HG02885 (cell line): ENCODE measurements at regions not wholly inside any gene's neighbourhood (a gene's known extent, or its start where the extent isn't known, plus 50 kb on each side); places are given as distances from the start of the nearest gene placed in this dataset.

ENCODE experiments used
- ATAC-seq: cut with Tn5 transposase; IDR thresholded peaks from one replicate; pipeline ENCODE4 v1.9.1; 2021; ENCODE audit warnings: mild to moderate bottlenecking; ENCODE audit not compliant: unreplicated experiment, poor library complexity

GRCh38 chr4:42750856-42751255, 94.0 kb upstream of the ATP8A1 start:
- ATAC-seq, result no peak

GRCh38 chr4:42750091-42750490, 93.2 kb upstream of the ATP8A1 start:
- ATAC-seq, result peak; percentile 83

DNA sequence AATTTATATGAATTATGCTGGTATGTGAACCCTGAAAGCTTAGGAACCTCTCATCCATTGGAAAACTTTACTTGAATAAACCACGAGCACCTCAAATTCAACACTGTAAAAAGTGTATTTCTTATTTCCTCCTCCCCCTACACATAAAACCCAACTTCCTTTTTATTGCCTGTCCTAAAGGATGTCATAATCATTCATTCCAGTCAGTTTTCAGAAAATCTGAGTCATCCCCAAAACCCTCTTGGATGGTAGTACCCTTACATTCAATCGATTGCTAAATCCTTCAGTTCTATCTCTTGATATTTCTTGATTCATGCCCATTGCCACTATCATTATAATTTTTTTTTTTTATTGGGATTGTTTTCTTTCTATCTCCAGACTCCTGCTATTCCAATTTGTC, 91.1 kb upstream of the ATP8A1 start:
- no peak for ATAC-seq

DNA sequence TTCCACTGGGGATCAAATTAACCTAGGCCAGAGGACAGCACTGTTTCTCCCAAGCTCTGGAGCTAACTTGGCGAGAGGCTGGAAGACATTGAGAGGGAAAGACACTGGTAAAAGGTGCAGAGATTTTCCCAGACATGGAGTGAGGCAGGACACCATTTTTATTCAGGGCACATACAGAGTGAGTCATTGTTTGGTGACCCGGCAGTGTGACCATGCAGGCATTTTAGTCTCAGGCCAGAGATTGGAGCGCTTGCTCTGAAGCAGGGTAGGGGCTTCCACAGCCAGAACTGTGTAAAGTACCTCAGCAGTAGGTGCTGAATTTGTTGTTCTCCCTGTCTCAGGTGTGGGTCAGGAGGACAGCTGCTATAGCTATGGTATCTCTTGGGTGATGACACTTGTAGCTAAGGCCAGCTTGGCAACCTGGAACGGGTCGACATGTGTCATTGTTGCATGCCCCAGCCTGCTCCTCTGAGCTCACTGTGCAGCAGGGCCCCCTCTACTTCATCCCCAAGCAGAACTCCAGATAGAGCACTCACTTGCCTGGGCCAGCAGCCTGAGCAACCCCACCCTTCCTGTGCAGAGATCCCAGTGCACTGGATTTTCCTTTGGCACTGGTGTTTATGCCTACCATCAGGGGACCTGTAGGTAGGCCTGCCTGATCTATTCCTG, 79.8 kb upstream of the ATP8A1 start:
- ATAC-seq, result no peak

- ATAC-seq, result no peak
Measured at GRCh38 chr4:42733380-42733779, 76.5 kb upstream of the ATP8A1 start.

DNA sequence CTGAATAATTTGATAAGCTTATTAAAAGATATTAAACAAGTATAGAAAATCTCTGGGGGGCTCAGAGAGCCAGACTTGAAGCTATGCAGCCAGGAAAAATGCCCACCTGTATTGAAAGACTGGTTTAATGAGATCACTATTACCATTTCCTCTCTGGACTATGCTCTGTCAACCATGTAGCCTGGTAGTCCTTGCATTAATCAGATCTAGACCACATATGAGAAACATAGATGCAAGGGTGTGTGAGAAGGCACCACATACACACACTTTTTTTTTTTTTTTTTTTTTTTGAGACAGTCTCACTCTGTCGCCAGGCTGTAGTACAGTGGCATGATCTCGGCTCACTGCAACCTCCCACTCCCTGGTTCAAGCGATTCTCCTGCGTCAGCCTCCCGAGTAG, 75.9 kb upstream of the ATP8A1 start:
- no peak for ATAC-seq

DNA sequence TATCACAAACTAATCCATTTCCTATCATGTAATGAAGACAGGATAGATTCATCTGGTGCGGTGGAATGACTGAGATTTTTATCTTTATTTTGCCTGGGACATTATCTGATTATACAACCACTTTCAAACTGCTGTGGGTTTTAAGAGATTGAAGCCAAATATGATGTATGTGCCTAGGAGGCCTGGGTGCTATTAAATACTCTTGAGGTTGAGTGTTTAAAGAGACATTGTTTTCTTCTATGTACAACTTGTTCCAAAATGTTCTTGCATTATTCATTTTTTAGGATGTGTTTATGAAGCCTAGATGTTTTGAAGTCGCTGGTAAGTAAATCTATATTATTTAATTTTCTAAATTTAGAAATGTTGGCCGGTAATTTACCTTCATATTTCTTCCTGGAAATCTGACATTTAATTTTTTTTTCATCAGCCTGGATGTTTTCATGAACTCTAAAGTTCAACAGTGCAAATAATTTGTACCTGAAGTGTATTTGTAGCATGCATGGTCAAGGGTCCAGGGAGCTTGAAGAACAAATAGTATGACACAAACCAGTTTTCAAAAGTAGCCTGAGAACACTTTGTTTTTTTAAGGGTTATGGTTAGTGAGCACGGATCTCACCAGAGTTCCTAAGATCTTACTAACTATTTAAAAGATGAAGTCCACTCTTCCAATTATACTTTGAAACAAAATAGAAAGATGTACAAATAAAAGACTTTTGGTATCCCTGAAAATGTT, 72.8 kb upstream of the ATP8A1 start:
- no peak for ATAC-seq

- no peak for ATAC-seq
Measured at GRCh38 chr4:42724451-42724850, 67.5 kb upstream of the ATP8A1 start.

DNA sequence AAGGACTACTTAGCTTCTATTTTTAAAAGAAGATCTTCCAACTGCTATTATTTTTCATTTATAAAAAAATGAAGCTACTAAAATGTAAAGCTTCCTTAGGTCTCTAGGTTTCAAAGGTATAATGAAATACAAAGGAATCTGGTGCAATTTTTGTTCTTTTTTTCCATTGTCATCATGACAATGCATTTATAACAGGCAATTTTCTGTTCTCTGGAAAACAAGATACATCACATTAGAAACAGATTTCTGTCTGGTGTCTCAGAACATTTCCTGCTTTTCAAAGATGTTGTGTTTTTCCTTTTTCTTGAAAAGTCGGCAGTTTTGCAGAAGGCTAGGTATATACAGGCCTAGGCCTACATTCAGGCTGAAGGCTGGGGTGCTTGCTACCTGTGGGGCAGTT, 63.6 kb upstream of the ATP8A1 start:
- ATAC-seq, result no peak

DNA sequence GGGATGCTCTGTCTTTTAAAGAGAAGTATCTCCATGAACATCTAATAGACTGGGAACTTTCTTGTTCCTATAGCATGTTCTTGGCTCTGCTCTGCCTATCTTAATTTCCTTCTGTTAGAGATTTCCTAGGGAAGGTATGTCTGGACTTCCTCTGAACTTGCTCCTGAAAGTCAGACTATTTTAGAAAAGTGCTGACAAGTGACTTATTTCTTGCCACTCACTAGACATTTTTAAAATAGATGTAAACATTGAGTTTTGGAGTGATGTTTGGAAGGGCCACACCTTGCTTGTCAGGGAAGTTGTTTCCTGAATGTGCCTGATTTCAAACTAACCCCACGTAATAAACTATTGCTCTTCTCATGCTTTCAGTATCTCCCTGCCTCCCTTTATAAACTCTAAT, 62.4 kb upstream of the ATP8A1 start:
- no peak for ATAC-seq

DNA sequence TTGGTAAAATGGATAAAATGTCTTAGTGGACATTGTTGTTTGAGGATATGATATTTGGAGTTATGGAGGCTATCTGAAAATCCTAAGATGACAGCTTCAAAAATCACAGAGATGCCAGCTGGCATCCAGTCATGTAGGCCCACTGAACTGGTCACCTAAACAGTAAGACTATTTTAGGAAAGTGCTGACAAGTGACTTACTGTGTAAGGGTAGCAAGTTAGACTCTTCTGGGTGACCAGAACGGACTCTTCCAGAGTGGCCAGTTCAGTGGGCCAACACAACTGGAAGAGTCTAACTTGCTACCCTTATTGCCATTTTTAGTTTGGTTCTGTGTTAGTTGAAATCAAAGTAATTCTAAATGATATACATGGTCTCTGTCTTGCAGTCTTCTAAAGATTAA, 61.4 kb upstream of the ATP8A1 start:
- no peak for ATAC-seq

- no peak for ATAC-seq
Measured at GRCh38 chr4:42716996-42717395, 60.1 kb upstream of the ATP8A1 start.

DNA sequence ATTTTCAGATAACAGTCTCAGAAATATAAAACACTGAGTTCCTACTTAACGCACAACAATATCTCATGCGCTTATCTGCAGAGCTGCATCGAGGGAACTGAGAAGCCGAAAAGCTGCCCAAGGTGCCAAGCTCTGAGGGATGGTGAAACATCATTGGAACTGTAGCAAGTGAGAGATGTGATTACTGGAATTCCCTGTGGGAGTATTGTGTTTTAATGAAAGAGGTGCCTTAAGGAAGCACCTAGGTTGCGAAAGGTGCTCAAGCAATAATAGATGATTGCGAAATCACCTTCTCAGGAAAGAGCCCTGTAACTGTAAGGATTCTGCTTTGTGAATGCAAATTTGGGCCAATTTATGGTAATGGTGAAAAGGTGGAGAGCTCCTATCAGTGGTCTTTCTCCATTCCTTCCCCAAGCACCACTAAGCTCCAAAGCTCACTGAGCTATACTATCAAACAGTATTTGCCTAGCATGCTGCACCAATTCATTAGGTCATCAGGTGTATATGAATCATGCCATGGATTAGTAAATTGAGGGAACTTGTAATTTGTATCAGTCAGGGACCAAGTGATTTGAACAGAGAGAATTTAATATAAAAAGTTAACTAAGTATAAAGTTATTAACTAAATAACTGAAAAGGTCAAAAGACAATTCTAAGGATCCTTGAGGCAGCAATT, 59.0 kb upstream of the ATP8A1 start:
- no peak for ATAC-seq

GRCh38 chr4:42713391-42713790, 56.5 kb upstream of the ATP8A1 start:
- no peak for ATAC-seq

DNA sequence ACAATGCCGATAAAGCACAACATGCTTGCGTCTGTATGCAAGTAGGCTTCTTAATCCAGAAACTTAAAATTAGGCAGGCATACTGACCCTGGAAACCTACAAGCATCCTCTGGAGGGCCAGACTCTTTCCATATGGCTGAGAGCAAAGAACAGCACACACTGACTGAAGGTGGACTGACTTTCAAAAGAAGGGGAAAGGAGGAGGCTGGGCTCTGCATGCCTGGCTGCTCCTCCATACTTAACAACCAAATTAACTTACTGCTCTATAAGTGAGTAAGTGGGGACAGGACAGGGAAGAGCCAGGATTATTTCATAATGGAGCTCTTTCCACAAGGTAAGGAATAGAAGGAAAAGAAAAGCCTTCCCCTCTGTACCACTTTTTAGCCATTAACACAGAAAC, 55.9 kb upstream of the ATP8A1 start:
- no peak for ATAC-seq

GRCh38 chr4:42711496-42711895, 54.6 kb upstream of the ATP8A1 start:
- no peak for ATAC-seq

GRCh38 chr4:42710761-42711160, 53.9 kb upstream of the ATP8A1 start:
- ATAC-seq, result no peak

DNA sequence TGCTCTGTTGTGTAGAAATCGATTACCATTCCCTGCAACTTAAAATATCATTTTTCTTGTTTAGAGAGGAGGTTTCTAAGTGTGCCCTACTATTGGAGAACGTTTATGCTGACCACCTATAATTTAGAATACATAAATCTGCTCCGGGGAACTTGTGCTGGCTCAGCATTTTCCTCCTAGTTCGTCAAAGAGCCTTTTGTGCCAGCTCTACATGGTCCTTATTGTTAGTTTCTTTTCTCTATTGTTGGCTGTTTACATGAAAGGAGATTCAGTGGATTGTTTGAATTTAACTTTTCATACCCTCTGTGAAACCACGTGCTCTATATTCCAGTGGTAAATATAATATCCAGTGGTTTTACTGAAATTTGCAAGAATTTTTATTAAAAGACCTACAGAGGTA, 53.4 kb upstream of the ATP8A1 start:
- ATAC-seq, result no peak

DNA sequence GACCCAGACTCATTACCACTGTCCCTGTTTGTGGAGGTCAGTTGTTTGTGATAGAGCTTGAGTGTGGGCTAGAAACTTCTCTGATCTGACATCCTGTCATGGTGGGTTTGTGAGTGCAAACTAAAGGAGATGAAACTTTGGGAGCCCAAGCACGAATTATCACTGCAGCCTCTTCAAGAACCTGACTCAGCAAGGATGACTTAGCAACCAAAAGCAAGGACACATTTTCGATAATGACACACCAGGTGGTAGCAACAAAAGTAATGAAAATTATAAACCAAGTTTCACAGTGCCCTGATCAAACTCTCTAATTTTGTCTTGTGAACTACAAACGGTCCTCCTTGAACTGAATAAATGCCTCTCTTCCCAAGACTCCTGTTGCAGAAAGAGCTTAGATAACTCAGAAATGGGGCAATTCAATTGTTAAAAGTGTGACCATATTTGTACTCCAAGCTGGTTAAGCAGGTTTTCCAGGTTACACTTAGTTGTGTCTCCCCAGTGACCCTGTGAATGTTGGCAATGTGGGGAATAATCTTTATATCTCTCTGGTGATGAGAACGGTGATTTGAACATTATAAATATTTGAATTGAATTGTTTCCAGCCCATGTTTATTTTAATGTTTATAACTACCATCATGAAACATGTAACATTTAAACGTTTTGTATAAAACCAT, 52.6 kb upstream of the ATP8A1 start:
- ATAC-seq, result no peak

DNA sequence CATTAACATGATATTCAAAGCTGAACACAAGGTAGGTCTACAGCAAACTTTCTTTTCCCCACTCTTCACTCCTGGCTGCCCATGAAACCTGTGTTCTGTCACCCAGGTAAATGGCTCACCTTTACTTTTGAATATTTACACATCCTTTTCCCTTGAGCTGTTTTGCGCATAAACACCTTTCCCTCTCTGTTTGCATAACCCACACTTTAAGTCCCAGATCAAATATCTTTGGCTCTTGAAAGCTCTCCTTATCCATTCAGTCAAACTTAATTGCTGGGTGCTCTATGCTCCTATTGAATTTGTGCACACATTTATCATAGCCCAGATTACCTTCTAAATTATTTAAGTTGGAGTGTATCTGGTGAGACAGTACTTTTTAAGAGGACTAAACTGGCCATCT, 51.7 kb upstream of the ATP8A1 start:
- ATAC-seq, result no peak
